T-helper 2 cell (primary cell): ENCODE measurements at regions not wholly inside any gene's neighbourhood (a gene's known extent, or its start where the extent isn't known, plus 50 kb on each side); places are given as distances from the start of the nearest gene placed in this dataset.

ENCODE experiments used
- DNase-seq, 5 experiments: peaks; one replicate each; pipeline versions ENCODE4 v3.0.0 to v3.0.0-alpha.2; 2012 to 2022

GRCh38 chr4:137664046-137664387, 131.7 kb upstream of the PCDH18 start:
- no peak for DNase-seq

- no peak for DNase-seq
These were observed 131.2 kb upstream of the PCDH18 start for GRCh38 chr4:137663251-137664045.

GRCh38 chr4:137661693-137662092, 129.4 kb upstream of the PCDH18 start:
- DNase-seq: no peak

- DNase-seq: no peak
These were observed 127.9 kb upstream of the PCDH18 start for GRCh38 chr4:137660211-137660610.

- DNase-seq: no peak
These were observed 127.1 kb upstream of the PCDH18 start for GRCh38 chr4:137659431-137659830.

- DNase-seq: no peak
These were observed 124.4 kb upstream of the PCDH18 start for GRCh38 chr4:137656661-137657060.

GRCh38 chr4:137655302-137655701, 123.0 kb upstream of the PCDH18 start:
- no peak for DNase-seq

- no peak for DNase-seq
These were observed 118.8 kb upstream of the PCDH18 start for GRCh38 chr4:137651128-137651527.

- no peak for DNase-seq
These were observed 117.6 kb upstream of the PCDH18 start for GRCh38 chr4:137649711-137650450.

- DNase-seq: no peak
These were observed 116.2 kb upstream of the PCDH18 start for GRCh38 chr4:137648531-137648930.

GRCh38 chr4:137647375-137647774, 115.1 kb upstream of the PCDH18 start:
- DNase-seq: no peak

GRCh38 chr4:137644201-137644600, 111.9 kb upstream of the PCDH18 start:
- no peak for DNase-seq

GRCh38 chr4:137641544-137641943, 109.2 kb upstream of the PCDH18 start:
- no peak for DNase-seq

GRCh38 chr4:137640838-137641158, 108.5 kb upstream of the PCDH18 start:
- DNase-seq: no peak

GRCh38 chr4:137640156-137640837, 108.0 kb upstream of the PCDH18 start:
- DNase-seq: no peak

GRCh38 chr4:137638934-137639333, 106.6 kb upstream of the PCDH18 start:
- DNase-seq: no peak

GRCh38 chr4:137635601-137636000, 103.3 kb upstream of the PCDH18 start:
- no peak for DNase-seq

GRCh38 chr4:137635108-137635507, 102.8 kb upstream of the PCDH18 start:
- no peak for DNase-seq

- no peak for DNase-seq
These were observed 100.5 kb upstream of the PCDH18 start for GRCh38 chr4:137632842-137633241.

- no peak for DNase-seq
These were observed 99.3 kb upstream of the PCDH18 start for GRCh38 chr4:137631605-137632004.

GRCh38 chr4:137630252-137630651, 98.0 kb upstream of the PCDH18 start:
- DNase-seq: no peak

- DNase-seq: no peak
These were observed 95.6 kb upstream of the PCDH18 start for GRCh38 chr4:137627739-137628460.
